PC-3 (cell line): ENCODE measurements at regions not wholly inside any gene's neighbourhood (a gene's known extent, or its start where the extent isn't known, plus 50 kb on each side); places are given as distances from the start of the nearest gene placed in this dataset.

Experiments used
- EZH2phosphoT487 ChIP-seq: fragments of 300-600 bp; sonication (generic); IDR thresholded peaks from 2 replicates; pipeline ENCODE4 v1.6.1; 2018; ENCODE audit warnings: mild to moderate bottlenecking, antibody characterized with exemption, low read length, borderline replicate concordance
- TF ChIP-seq, protein P1 (sequence below): fragments of 300-600 bp; sonication (generic); conservative IDR thresholded peaks from 2 replicates; pipeline ENCODE4 v1.5.1; 2017; ENCODE audit warnings: antibody characterized with exemption, low read depth, mild to moderate bottlenecking, low read length

DNA sequence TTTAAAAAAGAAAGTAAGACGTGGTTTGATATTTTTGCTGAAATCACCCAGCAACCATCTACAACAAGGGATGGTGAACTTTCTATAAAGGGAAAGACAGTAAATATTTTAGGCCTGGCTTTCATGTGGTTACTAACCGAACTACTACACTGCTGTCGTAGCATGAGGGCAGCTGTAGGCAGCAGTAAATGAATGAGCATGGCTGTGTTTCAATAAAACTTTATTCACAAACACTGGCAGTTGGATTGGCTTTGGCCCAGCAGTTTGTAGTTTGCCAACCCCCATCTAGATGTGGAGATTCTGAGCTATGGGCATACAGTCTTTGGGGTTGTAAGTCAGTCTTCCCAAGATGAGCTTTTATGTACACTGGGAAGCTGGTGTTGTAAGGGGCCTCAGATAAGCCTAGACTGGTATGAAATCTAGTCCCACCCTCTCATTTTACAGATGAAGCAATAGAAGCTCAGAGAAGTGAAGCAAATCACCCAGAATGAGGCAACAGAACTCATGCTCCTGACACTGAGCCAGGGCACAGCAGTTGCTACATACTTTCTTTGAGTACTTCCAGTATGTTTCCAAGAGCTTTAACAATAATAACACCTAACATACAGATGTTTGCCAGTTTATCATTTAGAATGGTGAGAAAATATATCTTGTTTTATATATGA, 204.4 kb downstream of the ADAMTS15 start:
- TF ChIP-seq, protein P1, sequence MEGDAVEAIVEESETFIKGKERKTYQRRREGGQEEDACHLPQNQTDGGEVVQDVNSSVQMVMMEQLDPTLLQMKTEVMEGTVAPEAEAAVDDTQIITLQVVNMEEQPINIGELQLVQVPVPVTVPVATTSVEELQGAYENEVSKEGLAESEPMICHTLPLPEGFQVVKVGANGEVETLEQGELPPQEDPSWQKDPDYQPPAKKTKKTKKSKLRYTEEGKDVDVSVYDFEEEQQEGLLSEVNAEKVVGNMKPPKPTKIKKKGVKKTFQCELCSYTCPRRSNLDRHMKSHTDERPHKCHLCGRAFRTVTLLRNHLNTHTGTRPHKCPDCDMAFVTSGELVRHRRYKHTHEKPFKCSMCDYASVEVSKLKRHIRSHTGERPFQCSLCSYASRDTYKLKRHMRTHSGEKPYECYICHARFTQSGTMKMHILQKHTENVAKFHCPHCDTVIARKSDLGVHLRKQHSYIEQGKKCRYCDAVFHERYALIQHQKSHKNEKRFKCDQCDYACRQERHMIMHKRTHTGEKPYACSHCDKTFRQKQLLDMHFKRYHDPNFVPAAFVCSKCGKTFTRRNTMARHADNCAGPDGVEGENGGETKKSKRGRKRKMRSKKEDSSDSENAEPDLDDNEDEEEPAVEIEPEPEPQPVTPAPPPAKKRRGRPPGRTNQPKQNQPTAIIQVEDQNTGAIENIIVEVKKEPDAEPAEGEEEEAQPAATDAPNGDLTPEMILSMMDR: no peak
- TF ChIP-seq EZH2phosphoT487: no peak
